Muscle of leg (tissue), 3 donors: ENCODE measurements at regions not wholly inside any gene's neighbourhood (a gene's known extent, or its start where the extent isn't known, plus 50 kb on each side); places are given as distances from the start of the nearest gene placed in this dataset.
"Not testable (repeated sequence)": the region's sequence is repeated elsewhere in the genome, so short reads cannot be mapped to it uniquely, and the experiment has no call there.

Experiments
- DNase-seq: peaks from one replicate; pipeline ENCODE4 v3.0.0; 2013
- H3K27ac ChIP-seq: one replicate; pipeline ENCODE4 v1.5.1; 2013; ENCODE audit warnings: mild to moderate bottlenecking, low read length, control low read depth
- H3K27me3 ChIP-seq: one replicate; pipeline ENCODE4 v1.6.1; 2013; ENCODE audit warnings: low read length; ENCODE audit not compliant: control insufficient read depth, insufficient read depth
- H3K36me3 ChIP-seq: one replicate; pipeline ENCODE4 v1.6.1; 2013; ENCODE audit warnings: low read length; ENCODE audit not compliant: control insufficient read depth, insufficient read depth
- H3K4me1 ChIP-seq: one replicate; pipeline ENCODE4 v1.6.1; 2013; ENCODE audit warnings: low read length; ENCODE audit not compliant: control insufficient read depth, insufficient read depth
- H3K4me3 ChIP-seq: one replicate; pipeline ENCODE4 v1.5.1; 2013; ENCODE audit warnings: low read length, control low read depth
- H3K9me3 ChIP-seq: replicated peaks from 2 replicates; pipeline ENCODE4 v1.6.1; 2013; ENCODE audit warnings: low read depth, low read length; ENCODE audit not compliant: control insufficient read depth
- WGBS: methylation state at CpG from one replicate; pipeline ENCODE4 v1.1.5; 2013; ENCODE audit warnings: missing lambda C conversion rate; ENCODE audit not compliant: insufficient coverage; 5-methylcytosine and 5-hydroxymethylcytosine counted together

DNA sequence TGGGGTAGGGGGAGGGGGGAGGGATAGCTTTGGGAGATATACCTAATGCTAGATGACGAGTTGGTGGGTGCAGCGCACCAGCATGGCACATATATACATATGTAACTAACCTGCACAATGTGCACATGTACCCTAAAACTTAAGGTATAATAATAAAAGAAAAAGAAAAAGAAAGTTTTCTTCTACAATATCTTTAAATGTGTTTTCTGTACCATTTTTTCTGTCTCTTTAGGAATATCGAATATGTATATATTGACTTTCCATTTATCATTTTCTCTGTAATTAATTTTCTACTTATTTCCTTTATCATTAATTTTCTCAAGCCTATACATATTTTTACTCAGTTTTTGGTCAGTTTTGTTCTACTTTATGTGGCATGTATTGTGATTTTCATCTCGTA is 203.5 kb downstream of the SHOX2 start:
- no CpG with 5 or more reads among the region's 4 CpGs for WGBS
- not testable (repeated sequence) for H3K36me3 ChIP-seq, H3K4me3 ChIP-seq, H3K4me1 ChIP-seq, H3K9me3 ChIP-seq, H3K27ac ChIP-seq, H3K27me3 ChIP-seq, DNase-seq

- no CpG with 5 or more reads among the region's 1 CpG for whole genome bisulfite sequencing
- Histone ChIP-seq H3K4me3 (no peak overlapping the region), H3K27ac (no peak overlapping the region), H3K27me3 (no peaks in the 10 kb centered on the region), H3K36me3 (no peaks in the 10 kb centered on the region), H3K9me3 (no peaks in the 10 kb centered on the region), H3K4me1 (no peaks in the 10 kb centered on the region)
- no peak for DNase-seq
These were observed 218.2 kb downstream of the SHOX2 start for GRCh38 chr3:157888040-157888439.

GRCh38 chr3:157876556-157876955 is 229.7 kb downstream of the SHOX2 start:
- WGBS = no CpG with 5 or more reads among the region's 2 CpGs

GRCh38 chr3:157872902-157873301 is 233.3 kb downstream of the SHOX2 start:
- Histone ChIP-seq H3K27ac (no peak overlapping the region), H3K4me3 (no peak overlapping the region), H3K4me1 (peaks cover 13% of the 10 kb centered on the region), H3K36me3 (no peaks in the 10 kb centered on the region), H3K27me3 (no peaks in the 10 kb centered on the region), H3K9me3 (peaks cover 3% of the 10 kb centered on the region)
- WGBS = no CpG with 5 or more reads among the region's 1 CpG
- DNase-seq = peak; percentile 69

More at GRCh38 chr3:157876556-157876955, 229.7 kb downstream of the SHOX2 start:
- H3K27ac ChIP-seq = no peak overlapping the region
- H3K27me3 ChIP-seq = no peaks in the 10 kb centered on the region
- DNase-seq = peak; percentile 23
- H3K4me1 ChIP-seq = peaks cover 13% of the 10 kb centered on the region
- peaks cover 5% of the 10 kb centered on the region for H3K9me3 ChIP-seq
- H3K4me3 ChIP-seq = no peak overlapping the region
- H3K36me3 ChIP-seq = no peaks in the 10 kb centered on the region

- DNase-seq = peak; percentile 48
- H3K4me3 ChIP-seq = no peak overlapping the region
- no CpG with 5 or more reads among the region's 3 CpGs for WGBS
- H3K9me3 ChIP-seq = no peaks in the 10 kb centered on the region
- H3K27me3 ChIP-seq = no peaks in the 10 kb centered on the region
- peaks cover 13% of the 10 kb centered on the region for H3K4me1 ChIP-seq
- no peaks in the 10 kb centered on the region for H3K36me3 ChIP-seq
- H3K27ac ChIP-seq = no peak overlapping the region
These were observed 234.3 kb downstream of the SHOX2 start for GRCh38 chr3:157871838-157872460.

- no peaks in the 10 kb centered on the region for H3K36me3 ChIP-seq
- DNase-seq = no peak
- H3K27me3 ChIP-seq = no peaks in the 10 kb centered on the region
- no peak overlapping the region for H3K27ac ChIP-seq
- no CpG with 5 or more reads among the region's 7 CpGs for WGBS
- H3K9me3 ChIP-seq = no peaks in the 10 kb centered on the region
- H3K4me1 ChIP-seq = peaks cover 13% of the 10 kb centered on the region
- no peak overlapping the region for H3K4me3 ChIP-seq
These were observed 235.0 kb downstream of the SHOX2 start for GRCh38 chr3:157871248-157871647.

GRCh38 chr3:157868946-157869345 is 237.3 kb downstream of the SHOX2 start:
- Histone ChIP-seq H3K27ac (peak overlapping the region; percentile 92), H3K9me3 (no peaks in the 10 kb centered on the region), H3K27me3 (no peaks in the 10 kb centered on the region), H3K36me3 (no peaks in the 10 kb centered on the region), H3K4me1 (peaks cover 13% of the 10 kb centered on the region), H3K4me3 (no peak overlapping the region)
- 22% methylated on average over 1 of the region's 2 CpGs for WGBS
- peak; percentile 91 for DNase-seq

DNA sequence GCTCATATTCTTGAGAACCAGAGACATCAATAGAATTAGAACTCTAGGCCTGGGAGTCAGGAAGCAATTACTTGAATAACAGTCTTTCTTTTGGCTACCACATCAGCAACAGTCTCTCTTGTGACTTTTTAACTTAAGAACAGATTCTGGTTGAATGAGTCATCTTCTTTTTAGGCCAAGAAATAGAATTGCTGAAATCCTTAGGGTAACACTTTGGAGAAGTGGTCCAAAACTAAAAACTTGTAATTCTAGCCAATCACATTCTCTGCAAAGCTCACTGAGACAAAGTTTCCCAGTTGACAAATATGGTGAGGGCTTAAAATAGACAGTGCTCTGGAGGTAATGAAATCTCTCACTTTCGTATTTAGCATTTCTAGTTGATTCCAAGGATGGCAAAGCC is 238.0 kb downstream of the SHOX2 start:
- Histone ChIP-seq H3K9me3 (no peaks in the 10 kb centered on the region), H3K27me3 (no peaks in the 10 kb centered on the region), H3K4me3 (no peak overlapping the region), H3K4me1 (peaks cover 9% of the 10 kb centered on the region), H3K27ac (peak overlapping the region; percentile 92), H3K36me3 (no peaks in the 10 kb centered on the region)
- DNase-seq = peak; percentile 98
- no CpG with 5 or more reads among the region's 1 CpG for WGBS

- DNase-seq = no peak
- no peaks in the 10 kb centered on the region for H3K27me3 ChIP-seq
- H3K36me3 ChIP-seq = no peaks in the 10 kb centered on the region
- no peaks in the 10 kb centered on the region for H3K9me3 ChIP-seq
- WGBS = 45% methylated on average over 2 of the region's 9 CpGs
- no peak overlapping the region for H3K4me3 ChIP-seq
- H3K27ac ChIP-seq = no peak overlapping the region
- H3K4me1 ChIP-seq = no peaks in the 10 kb centered on the region
These were observed 240.7 kb downstream of the SHOX2 start for GRCh38 chr3:157865352-157866000.

- peaks cover 6% of the 10 kb centered on the region for H3K4me1 ChIP-seq
- peak; percentile 50 for DNase-seq
- no peaks in the 10 kb centered on the region for H3K36me3 ChIP-seq
- H3K27me3 ChIP-seq = no peaks in the 10 kb centered on the region
- H3K27ac ChIP-seq = no peak overlapping the region
- no CpG with 5 or more reads among the region's 4 CpGs for WGBS
- H3K4me3 ChIP-seq = no peak overlapping the region
- no peaks in the 10 kb centered on the region for H3K9me3 ChIP-seq
These were observed 245.0 kb downstream of the SHOX2 start for GRCh38 chr3:157861076-157861765.
